ENCODE measurements at regions not wholly inside any gene's neighbourhood (a gene's known extent, or its start where the extent isn't known, plus 50 kb on each side); places are given as distances from the start of the nearest gene placed in this dataset.

- WGBS (ENCODE audit: missing lambda C conversion rate) = 13% methylated on average over 12 of the region's 12 CpGs
- peak overlapping the region; percentile 21; the same call in 1 of the 3 replicates for H3K4me2 ChIP-seq
- ATAC-seq (no peak), DNase-seq (ENCODE audit: low read depth in 1 of 2, low spot score in 1 of 2) (no peak), FAIRE-seq (no peak)
- CTCF ChIA-PET = no interaction called here
- no peak overlapping the region for H3K27ac ChIP-seq
- no peak overlapping the region for H3K4me3 ChIP-seq
- H3K9me3 ChIP-seq = no peaks in the 10 kb centered on the region
- H3K4me1 ChIP-seq = no peaks in the 10 kb centered on the region
- TF ChIP-seq ATOH8 (CRISPR knock-in tag; IDR thresholded peaks at IDR 0.05; ENCODE audit: low read depth) (no peak), ZNF302 (CRISPR knock-in tag; IDR thresholded peaks at IDR 0.05) (no peak), HES2 (IDR thresholded peaks at IDR 0.05) (no peak), KDM5A (IDR thresholded peaks at IDR 0.05) (no peak), MAFK (IDR thresholded peaks at IDR 0.05; ENCODE audit: partially characterized antibody) (no peak), KDM1A (IDR thresholded peaks at IDR 0.05; ENCODE audit: low read depth) (no peak), E2F6 (IDR thresholded peaks at IDR 0.05; ENCODE audit: borderline replicate concordance, low read depth) (no peak), RFX5 (IDR thresholded peaks at IDR 0.05) (no peak), PHF8 (IDR thresholded peaks at IDR 0.05; ENCODE audit: borderline replicate concordance, low read depth) (no peak), ELK1 (IDR thresholded peaks at IDR 0.05; ENCODE audit: low read depth, low read length) (no peak), BHLHE40 (IDR thresholded peaks at IDR 0.05; ENCODE audit: low read depth, low read length) (no peak), FOXS1 (CRISPR knock-in tag; IDR thresholded peaks at IDR 0.05) (no peak), TFCP2L1 (CRISPR knock-in tag; IDR thresholded peaks at IDR 0.05) (no peak), RARB (CRISPR knock-in tag; IDR thresholded peaks at IDR 0.05) (no peak), RAD21 (conservative IDR thresholded peaks at IDR 0.05 in 1 of 2, IDR thresholded peaks at IDR 0.05 in 1 of 2) (no peak)
- POLR2A ChIA-PET = no interaction called here
These were observed 396.7 kb upstream of the OR4E1 start for GRCh38 chr14:22070119-22070982.

GRCh38 chr14:22065347-22065746 is 391.7 kb upstream of the OR4E1 start:
- TF ChIP-seq POLR2AphosphoS2 (conservative IDR thresholded peaks at IDR 0.05; ENCODE audit: low read length) = no peak
- TF ChIP-seq TP53 (CRISPR knock-in tag; IDR thresholded peaks at IDR 0.05) = no peak
- TF ChIP-seq FOXS1 (CRISPR knock-in tag; IDR thresholded peaks at IDR 0.05) = no peak
- no peak for TF ChIP-seq RNF2 (IDR thresholded peaks at IDR 0.05; ENCODE audit: borderline replicate concordance, low read depth)
- no peak for TF ChIP-seq ZSCAN20 (CRISPR knock-in tag; IDR thresholded peaks at IDR 0.05)
- no peak for TF ChIP-seq RAD21 (conservative IDR thresholded peaks at IDR 0.05 in 1 of 2, IDR thresholded peaks at IDR 0.05 in 1 of 2)
- no peak for TF ChIP-seq TFCP2L1 (CRISPR knock-in tag; IDR thresholded peaks at IDR 0.05)
- TF ChIP-seq NFE2L2 (conservative IDR thresholded peaks at IDR 0.05; ENCODE audit: low read length) = no peak
- TF ChIP-seq HOXA7 (CRISPR knock-in tag; IDR thresholded peaks at IDR 0.05) = no peak
- no peak for TF ChIP-seq HOXB5 (CRISPR knock-in tag; IDR thresholded peaks at IDR 0.05)
- TF ChIP-seq CHD4 (IDR thresholded peaks at IDR 0.05; ENCODE audit: borderline replicate concordance) = no peak
- no peak for TF ChIP-seq CBX8 (IDR thresholded peaks at IDR 0.05)
- no peak for TF ChIP-seq KDM1A (IDR thresholded peaks at IDR 0.05; ENCODE audit: low read depth)
- no peaks in the 10 kb centered on the region for H3K4me1 ChIP-seq
- H3K4me2 ChIP-seq = no peak overlapping the region
- no peak overlapping the region for H3K27ac ChIP-seq
- POLR2A ChIA-PET = no interaction called here
- no peak overlapping the region for H3K4me3 ChIP-seq
- FAIRE-seq (no peak), DNase-seq (ENCODE audit: low read depth in 1 of 2, low spot score in 1 of 2) (no peak), ATAC-seq (no peak)
- CTCF ChIA-PET = no interaction called here
- H3K9me3 ChIP-seq = no peaks in the 10 kb centered on the region
- 100% methylated on average over 1 of the region's 1 CpG for WGBS (ENCODE audit: missing lambda C conversion rate)
